Germinal center (tissue), 1 donor: ENCODE measurements at regions not wholly inside any gene's neighbourhood (a gene's known extent, or its start where the extent isn't known, plus 50 kb on each side); places are given as distances from the start of the nearest gene placed in this dataset.
"Not testable (repeated sequence)": the region's sequence is repeated elsewhere in the genome, so short reads cannot be mapped to it uniquely, and the experiment has no call there.

ENCODE experiments used
- DNase-seq: peaks from one replicate; pipeline ENCODE4 v3.0.0; 2012; ENCODE audit warnings: mixed read lengths, low spot score

DNA sequence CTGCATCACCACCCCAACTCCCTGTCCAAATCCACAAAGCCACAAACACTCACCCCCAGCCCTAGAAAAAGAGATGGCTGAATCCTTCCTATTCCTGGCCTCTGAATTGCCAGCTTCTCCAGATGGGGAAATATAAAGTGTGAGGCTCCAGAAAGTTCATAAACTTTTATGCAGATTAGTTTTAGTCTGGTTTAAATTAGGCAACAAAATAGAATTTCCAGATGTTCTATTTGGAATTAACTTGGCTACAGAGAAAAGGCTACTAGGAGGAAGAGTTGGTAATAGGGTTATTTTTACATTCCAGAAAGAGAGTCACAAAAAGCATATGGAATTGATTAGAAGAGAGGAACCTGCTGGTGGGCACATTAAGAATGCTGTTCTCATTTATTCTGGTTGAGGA lies 56.0 kb downstream of the EN1 start:
- DNase-seq = no peak

DNA sequence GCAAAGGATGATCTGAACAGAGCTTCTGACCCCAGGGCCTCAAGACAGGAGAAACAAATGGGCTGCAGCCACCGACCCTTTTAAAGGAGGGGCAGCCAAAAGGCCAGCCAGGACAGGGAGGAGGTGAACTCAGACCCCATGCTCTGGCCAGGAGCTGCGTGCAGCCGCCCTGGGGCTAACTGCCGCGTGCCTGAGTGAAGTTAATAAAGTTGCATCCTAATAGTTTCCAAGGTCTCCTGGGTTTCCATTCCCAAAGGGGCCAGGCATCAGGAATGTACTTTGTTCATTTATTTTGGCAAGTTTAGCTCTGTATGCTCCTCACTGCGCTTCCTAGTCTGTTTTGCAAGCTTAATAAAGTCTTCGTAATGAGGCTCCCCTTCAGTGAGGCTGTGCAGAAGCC lies 60.7 kb downstream of the EN1 start:
- DNase-seq = no peak

DNA sequence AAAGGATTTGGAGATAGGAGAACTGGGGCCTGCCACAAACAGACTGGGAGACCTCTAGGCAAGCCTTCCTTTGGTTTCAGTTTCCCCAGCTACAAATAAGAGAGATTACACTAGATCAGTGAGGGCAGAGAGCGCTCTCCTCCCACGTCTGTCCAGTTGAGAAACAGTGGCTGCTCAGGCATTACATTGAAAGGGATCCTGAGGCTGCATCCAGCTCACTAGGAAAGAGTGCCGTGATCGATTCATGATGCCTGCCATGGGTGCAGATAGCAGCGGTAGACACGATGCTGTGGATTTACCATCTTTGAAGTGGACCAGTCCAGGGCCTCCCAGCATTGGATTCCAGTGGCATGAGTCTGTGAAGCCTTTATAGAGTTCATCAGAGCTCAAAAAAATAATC lies 62.6 kb downstream of the EN1 start:
- no peak for DNase-seq

DNA sequence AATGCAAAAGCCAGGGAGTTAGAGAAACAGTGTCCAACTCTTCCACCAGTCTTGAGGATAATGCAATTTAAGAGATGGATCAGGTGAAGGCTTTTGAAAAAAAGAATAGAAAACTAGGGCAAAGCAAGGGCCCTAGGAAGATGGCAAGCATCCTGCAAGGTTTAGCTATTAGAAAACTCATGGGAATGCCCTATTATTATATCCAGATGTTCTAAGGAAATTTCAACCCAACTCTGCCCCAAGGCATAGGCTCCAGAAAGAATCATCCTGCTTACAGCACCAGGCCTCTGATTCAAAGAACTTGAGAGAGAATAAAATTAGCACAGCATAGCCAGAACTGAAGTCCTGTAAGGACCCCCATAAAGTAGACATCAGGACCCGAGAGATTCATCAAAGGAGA lies 68.1 kb downstream of the EN1 start:
- DNase-seq = no peak

DNA sequence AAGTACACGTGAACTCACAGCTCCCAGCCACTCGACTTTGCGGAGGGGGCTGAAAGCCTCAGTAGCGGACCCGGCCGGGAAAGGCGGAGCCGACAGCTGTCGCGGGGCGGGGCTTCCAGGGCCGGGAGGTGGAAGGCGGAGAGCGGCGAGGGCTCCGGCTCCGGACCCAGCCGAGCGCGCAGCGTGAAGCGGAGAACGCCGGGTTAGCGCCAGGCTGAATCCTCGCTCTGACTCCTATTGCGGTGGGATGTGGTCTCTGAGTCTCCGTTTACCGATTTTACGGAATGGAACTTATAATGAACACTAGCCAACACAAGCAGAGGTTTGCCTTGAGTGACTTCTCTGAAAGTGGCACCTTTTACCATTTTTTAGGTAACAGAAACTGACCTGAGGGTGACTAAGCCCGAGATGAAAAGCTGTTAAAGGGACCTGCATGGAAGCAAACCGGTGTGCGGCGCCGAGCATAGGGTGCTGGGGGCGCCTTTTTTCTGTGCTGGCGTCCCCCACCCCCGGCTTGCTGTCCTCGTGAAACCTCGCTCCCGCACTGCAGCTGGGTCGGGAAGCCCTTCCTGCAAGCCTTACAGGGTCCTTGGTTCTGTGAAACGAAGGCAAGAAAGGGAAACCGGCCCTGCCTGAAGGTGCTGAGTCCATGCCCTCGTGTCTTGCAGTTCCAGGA lies 72.9 kb downstream of the EN1 start:
- peak; percentile 22 for DNase-seq

DNA sequence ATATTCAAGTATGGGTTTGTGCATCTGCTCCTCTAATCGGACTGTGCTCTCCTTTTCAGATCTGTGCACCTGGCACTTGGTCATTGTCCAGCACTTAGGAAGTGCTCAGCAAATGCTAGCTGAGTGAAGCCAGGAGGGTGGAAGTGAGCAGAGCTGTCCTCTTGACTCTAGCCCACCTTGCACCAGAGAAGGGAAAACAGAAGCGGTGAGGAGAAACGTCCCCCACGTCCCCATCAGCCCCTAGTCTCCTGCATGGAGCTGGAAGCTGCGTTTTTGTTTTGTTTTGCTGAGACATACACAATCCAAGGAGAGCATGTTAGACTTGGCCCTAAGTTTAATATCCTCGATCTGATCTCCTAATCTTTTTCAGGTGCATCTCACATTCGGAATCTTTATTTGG lies 73.6 kb downstream of the EN1 start:
- no peak for DNase-seq

DNA sequence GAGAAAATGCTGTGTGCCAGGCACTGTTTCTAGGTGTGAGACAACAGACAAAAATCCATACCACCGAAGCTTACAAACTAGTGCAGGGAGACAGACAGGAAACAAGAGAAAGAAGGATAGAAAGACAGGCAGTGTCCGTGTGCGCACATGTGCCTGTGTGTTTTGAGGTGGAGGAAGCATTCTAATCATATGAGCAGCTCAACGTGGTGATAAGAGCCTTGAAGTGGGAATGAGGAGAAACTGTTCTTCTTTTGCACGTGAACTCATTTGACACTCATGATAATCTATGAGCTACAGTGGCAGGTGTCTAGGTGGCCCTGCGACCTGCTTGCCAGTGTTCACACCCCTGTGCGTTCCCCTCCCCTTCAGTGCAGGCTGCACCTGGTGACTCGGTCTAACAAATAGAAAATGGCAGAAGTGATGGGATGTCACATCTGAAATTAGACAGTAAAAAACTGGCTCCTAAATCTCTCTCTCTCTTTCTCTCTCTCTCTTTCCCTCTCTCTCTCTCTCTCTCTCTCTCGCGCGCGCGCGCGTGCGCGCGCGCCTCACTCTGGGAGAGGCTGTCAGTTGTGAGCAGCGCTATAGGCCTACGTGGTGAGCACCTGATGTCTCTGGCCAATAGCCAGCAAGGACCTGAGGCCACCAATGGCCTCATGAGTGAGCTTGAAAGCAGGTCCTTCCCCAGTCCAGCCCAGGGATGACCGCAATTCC lies 74.8 kb downstream of the EN1 start:
- no peak for DNase-seq

DNA sequence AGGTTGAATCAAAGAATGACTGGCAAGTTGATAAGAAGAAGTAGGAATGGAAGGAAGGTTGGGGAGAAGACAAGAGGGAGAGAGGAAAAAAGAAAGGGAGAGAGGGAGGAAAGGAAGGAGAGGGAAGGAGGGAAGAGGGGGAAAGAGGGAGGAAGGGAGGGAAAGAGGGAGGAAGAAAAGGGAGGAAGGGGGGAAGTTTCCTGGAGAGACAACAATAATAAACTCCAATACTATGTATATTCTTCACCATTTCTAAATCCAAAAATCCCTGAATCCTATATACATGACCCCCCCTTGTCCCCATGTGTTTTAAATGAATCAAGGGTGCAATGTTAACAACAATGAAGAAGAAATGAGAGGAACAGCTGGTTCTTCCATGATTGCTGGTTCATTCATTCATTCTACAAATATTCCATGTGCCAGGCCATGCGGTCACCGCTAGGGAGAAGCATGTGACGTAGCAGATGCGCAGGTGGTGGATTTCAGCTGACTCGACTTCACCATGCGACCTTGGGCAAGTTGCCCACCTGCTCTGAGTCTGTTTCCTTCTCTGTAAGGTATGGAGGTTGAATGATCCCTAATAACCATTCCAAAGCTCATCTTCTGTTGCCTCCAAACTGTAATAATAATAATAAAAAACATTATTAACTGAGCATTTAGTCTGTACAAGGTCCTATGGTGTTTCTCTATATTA lies 77.6 kb downstream of the EN1 start:
- DNase-seq = no peak

DNA sequence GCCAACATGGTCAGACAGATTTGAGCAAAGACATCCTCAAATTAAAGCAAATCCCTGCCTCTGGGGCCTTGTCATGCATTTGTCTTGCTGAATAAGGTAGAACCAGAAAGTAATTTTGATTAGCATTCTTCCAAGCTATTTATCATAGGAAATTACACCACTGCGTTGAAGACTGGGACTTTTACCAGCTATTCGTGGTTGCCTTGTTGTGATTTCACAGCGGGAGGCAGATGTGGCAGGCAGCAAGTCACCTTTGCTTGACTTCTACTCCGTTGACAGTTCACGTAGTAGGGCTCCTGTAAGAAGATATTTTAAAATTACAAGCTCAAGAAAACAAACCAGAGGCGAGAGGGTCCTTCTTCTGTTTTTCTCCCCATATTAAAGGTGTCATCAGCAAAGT lies 80.6 kb downstream of the EN1 start:
- DNase-seq = no peak

DNA sequence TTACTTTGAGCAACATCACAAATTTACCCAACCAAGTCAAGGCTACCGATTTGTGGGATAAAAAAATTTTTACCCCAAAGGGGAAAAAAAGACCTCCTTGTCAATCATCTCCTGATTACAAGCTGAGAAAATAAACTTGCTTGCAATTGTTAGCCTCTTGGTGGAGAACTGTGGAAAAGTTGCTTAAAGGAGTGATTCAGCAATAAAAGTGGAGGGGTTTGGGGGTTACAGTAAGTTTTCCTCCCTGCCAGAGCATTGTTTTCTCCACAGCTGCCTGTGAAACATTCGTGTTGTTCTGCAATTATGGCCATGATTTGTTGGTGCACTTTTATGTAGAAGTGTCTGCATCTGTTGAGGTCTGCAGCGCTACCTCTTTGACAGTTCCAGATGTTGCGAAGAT lies 82.6 kb downstream of the EN1 start:
- DNase-seq = no peak

DNA sequence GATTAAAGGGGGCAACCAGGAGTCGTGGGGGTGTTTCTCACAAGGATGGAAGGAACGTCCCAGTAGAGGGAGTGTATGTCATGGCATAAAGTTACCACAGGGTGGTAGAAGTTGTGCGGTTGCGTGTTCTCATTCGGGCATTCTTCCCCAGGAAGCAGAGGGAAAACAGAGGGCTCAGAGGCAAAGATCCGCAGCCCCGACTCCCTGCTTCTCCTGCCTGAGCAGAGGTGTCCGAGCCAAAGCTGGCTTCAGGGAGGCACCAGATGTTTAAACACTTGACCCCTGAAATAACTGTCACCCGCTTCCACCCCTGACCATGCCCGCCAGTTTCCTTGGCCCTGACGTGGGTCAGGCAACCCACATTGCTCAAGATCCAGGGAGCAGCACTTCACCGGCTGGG lies 83.7 kb downstream of the EN1 start:
- no peak for DNase-seq

DNA sequence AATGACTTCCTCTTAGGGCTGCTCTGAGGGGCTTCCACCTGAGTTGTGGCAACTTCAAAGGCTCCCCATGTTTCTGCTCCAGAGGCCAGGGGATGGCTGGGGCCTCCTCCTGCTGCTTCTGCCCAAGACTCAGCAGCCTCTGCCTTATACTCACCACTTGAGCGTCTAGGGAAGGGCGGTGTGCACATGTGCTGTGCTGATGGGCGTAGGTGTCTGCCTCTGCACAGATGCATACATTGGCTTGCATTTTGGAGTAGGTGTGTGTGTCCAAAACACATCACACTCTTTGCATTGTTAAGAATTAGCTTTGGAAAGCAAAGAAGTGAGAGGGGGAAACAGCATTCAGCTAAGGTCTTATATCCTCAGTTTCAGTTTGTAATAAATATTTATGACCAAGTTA lies 85.2 kb downstream of the EN1 start:
- no peak for DNase-seq

DNA sequence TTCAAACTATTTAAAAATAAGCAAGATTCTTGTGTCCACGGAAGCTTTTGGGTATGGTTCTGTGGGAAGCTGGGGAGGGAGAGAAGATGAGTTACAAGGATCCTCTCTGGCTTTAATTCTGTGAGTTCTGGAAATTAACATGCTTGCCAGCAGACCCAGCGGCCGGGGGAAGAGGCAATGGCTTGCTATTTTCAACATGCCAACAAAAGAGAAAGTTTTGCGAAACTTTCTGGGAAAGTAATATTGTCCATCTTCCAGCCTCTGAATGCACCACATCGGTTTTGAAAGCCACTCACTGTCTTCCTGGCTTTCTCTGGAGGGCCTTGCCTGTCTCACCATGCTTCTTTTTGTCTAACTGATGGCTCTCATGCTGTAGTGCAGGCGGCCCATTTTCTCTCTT lies 85.7 kb downstream of the EN1 start:
- no peak for DNase-seq

DNA sequence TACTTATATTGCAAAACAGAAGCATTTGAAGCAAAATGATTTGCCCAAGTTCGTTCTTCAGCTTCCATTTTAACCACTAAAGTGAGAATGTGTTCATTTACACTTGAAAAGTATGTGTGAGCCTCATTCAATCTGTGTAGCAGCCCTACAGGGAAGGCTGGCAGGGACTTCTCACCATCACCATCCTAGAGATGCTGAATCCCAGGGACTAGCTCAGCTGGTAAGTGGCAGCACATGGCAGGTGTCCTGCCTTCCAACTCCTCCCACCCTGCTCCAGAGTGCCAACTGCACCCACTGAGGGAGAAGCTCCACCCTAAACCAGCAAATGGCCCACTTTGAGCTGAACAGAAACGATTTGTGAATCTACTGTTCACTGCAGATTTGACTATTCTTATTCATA lies 91.5 kb downstream of the EN1 start:
- no peak for DNase-seq

DNA sequence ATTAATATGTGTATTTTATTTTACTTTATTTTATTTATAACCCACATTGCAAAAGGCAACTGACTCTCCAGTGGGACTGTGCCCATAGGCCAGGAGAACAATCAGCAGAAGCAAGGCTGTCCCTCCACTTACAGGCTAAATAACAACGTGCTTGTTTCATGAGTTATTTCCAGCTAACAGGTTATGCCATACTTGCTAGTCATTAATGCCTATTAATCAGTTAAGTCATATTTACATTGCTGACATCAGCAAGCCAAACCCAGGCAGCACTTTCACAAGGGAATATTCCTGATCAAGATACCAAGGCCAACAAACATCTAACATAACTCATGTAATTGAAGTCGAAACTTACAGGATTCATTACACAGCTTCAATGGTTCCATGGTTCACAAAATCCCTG lies 92.1 kb downstream of the EN1 start:
- DNase-seq = no peak

DNA sequence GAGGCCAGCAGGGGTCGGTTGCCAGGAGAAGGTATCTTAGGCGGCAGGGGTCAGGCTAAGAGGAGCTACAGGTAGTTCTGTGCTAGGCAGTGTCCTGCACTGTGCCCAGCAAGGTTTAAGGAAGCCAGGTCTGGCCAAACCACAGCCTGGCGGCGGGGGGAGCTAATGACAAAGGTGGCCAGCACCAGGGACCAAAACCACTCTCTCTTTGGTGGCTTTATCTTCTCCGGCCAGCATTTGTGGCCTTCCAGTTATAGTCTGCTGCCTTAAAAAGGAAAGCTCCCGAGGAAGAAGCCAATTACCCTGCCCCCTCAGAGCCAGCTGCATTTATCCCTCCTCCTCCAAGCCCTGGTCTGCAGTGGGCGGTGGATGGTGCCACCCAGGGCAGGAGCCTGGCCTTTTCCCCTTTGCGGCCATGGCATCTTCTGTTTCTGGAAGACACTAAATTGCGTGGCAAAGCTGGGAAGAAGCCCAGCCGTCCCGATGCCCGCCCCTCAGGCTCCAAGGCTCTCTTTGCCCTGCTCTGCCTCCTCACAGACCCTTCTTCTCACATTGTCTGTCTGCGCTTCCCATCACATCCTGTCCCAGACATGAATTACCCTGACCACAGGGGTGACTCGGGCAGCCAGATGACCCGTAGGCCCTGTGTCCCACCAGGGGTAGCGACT lies 94.6 kb downstream of the EN1 start:
- no peak for DNase-seq

DNA sequence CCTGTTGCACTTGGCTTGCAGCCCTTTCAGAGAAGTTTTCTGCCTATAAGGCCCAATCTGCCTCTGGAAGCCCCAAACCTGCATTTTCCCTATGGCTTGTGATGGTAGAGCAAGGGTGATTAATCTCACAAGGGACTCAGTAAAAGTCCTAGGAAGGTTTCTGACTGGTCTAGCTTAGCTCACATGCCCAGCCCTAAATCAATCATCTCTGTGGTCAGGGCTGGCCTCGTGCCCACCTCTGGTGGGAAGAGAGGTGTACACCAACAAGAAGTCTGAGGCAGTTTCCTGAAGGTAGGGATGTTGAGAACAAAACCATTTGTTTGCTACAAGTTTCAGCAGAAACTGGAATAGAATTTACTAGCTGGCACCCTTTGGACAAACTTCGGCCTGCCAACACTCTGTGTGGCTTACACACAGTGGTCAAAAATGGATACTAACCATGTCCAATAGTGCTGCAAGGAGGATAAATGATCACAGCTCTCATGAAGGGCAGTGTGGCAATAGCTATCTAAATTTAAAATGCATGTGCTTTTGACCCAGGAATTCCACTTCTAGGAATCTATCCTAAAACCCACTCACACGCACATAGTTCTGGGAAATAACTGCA lies 96.4 kb downstream of the EN1 start:
- DNase-seq = no peak

DNA sequence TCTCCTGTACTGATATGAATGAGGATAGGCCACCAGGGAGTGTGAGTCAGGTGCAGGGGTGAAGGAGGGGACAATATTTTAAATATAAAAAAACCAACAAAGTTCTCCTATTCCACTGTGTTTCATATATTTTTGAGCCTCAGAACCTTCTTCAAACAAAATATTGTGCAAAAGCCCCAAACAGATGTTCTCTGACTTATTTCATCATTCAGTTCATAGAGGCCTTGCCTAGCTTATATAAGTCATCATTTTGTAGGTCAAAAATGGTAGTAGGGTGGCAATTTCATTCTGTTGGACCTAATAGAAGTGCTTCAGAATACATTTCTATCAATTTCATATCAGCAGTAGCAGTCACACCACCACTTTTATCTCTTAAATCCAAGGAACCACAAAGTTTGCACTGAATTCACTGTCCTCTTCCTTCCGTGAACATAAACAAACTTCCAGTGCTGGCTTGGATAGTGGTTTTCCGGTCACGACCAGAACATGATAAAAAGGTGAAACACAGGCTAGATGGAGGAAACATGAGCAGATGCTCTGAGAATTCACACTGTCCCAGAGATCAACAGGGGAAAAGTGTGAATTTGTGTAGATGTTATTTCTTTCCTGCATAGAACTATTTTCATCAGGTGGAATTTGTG lies 99.1 kb downstream of the EN1 start:
- no peak for DNase-seq

DNA sequence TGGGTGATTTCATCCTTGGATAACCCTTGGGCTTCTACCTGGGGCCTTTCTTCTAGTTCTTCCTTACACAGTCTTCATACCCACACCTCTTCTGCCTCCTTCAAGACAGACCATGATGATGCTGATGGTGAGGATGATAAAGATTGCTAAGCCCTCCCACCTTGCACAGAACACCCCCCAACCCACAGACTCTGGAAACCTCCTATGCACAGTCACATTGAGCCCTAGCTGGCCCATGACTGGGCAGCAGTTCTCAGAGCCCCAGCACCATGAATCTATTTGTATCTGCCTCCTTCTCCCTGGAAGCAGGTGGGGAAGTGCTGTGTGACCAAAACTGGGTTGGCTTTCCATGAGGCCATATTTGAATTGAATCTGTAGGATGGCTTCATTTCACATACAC lies 99.8 kb downstream of the EN1 start:
- DNase-seq = no peak

DNA sequence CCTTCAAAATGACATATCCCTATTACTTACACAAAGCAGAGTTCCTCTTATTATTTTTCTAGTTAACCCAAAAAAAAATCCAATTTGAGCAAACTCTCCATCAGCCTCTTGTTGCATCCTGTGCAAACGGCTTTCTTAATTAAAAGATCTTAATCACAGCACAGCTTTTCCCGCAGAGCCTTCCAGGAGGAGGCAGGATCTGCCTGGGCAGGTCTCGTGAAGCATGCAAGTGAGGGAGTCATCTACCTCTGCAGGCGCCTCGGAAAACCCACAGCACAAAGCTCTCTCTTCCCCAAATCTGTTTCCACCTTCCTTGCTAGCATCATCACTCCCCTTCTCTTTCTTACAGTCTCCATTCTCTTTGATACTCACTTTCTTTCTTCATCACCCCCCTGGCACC lies 100.4 kb downstream of the EN1 start:
- no peak for DNase-seq

DNA sequence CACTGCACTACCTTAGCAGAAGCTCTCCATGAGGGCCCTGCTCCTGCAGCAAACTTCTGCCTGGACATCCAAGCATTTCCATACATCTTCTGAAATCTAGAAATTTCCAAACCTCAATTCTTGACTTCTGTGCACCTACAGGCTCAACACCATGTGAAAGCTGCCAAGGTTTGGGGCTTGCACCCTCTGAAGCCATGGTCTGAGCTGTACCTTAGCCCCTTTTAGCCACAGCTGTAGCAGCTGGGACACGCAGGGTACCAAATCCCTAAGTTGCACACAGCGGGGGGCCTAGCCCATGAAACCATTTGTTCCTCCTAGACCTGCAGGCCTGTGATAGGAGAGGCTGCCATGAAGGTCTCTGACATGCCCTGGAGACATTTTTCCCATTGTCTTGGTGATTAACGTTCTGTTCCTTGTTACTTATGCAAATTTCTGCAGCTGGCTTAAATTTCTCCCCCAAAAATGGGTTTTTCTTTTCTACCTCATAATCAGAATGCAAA lies 102.7 kb downstream of the EN1 start:
- not testable (repeated sequence) for DNase-seq
